ENCODE measurements at regions not wholly inside any gene's neighbourhood (a gene's known extent, or its start where the extent isn't known, plus 50 kb on each side); places are given as distances from the start of the nearest gene placed in this dataset.

DNA sequence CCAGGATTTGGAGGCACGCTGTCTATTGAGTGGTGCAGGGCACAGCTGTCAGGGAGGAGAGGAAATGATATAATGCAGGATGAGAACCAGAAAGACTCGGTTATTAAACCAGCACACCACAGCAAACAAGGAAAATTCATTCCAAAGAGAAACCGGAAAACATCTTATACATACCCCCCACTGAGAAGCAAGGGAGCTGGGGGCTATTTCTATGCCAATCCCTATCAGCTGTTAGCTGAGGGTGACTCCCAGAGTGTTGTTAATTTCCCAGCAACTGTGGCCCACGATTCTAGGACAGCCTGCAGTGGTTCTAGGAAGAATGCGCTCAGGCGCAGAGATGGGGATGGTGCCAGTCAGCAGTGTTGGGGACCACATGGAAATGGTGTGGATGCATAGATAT is 467.3 kb downstream of the PMP22 start:
- Histone ChIP-seq H3K4me1 (ENCODE audit: insufficient read depth) (peaks cover 4% of the 10 kb centered on the region), H3K27ac (no peak overlapping the region), H3K27me3 (no peaks in the 10 kb centered on the region), H3K9me2 (replicated peaks; ENCODE audit: insufficient read depth) (no peaks in the 10 kb centered on the region), H4K20me1 (ENCODE audit: insufficient read depth, poor library complexity, severe bottlenecking) (no peaks in the 10 kb centered on the region), H3K4me3 (no peak overlapping the region), H2AFZ (no peak overlapping the region), H3K79me2 (no peaks in the 10 kb centered on the region), H3K36me3 (replicated peaks; ENCODE audit: insufficient read depth, low read depth) (no peaks in the 10 kb centered on the region), H3K9me3 (ENCODE audit: low read depth) (no peaks in the 10 kb centered on the region), H3K4me2 (no peak overlapping the region)
- 76% methylated on average over 6 of the region's 6 CpGs for WGBS (ENCODE audit: low lambda C conversion rate, missing lambda C conversion rate)
- TF ChIP-seq, protein P1, sequence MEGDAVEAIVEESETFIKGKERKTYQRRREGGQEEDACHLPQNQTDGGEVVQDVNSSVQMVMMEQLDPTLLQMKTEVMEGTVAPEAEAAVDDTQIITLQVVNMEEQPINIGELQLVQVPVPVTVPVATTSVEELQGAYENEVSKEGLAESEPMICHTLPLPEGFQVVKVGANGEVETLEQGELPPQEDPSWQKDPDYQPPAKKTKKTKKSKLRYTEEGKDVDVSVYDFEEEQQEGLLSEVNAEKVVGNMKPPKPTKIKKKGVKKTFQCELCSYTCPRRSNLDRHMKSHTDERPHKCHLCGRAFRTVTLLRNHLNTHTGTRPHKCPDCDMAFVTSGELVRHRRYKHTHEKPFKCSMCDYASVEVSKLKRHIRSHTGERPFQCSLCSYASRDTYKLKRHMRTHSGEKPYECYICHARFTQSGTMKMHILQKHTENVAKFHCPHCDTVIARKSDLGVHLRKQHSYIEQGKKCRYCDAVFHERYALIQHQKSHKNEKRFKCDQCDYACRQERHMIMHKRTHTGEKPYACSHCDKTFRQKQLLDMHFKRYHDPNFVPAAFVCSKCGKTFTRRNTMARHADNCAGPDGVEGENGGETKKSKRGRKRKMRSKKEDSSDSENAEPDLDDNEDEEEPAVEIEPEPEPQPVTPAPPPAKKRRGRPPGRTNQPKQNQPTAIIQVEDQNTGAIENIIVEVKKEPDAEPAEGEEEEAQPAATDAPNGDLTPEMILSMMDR (IDR thresholded peaks at IDR 0.05; ENCODE audit: poor library complexity) = no peak
- TF ChIP-seq EZH2phosphoT487 (IDR thresholded peaks at IDR 0.05; ENCODE audit: low read depth, severe bottlenecking, unreplicated experiment) (no peak), EZH2 (IDR thresholded peaks at IDR 0.05; ENCODE audit: borderline replicate concordance) (no peak)
- no peak for DNase-seq (ENCODE audit: low spot score)

DNA sequence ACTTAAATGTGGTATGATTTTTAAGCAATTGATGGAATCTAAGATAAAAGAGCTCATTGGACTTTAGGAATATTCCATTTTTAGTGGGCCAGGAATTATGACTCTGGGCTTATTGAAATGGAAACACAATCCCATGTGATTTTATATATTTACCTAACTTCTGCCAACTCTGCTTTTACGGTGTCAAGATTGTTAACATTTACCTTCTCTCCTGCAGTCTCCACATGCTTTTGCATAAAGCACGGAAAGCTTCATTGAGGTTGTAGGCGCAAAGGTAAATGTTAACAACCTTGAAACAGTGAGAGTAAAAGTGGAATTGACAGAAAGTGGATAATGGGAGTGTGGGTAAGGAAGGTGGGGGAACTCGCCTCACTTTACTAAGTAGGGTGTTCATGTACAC is 468.1 kb downstream of the PMP22 start:
- Histone ChIP-seq H3K27ac (no peak overlapping the region), H2AFZ (no peak overlapping the region), H3K9me2 (replicated peaks; ENCODE audit: insufficient read depth) (no peaks in the 10 kb centered on the region), H3K4me2 (no peak overlapping the region), H4K20me1 (ENCODE audit: insufficient read depth, poor library complexity, severe bottlenecking) (no peaks in the 10 kb centered on the region), H3K9me3 (ENCODE audit: low read depth) (no peaks in the 10 kb centered on the region), H3K36me3 (replicated peaks; ENCODE audit: insufficient read depth, low read depth) (no peaks in the 10 kb centered on the region), H3K27me3 (no peaks in the 10 kb centered on the region), H3K4me3 (no peak overlapping the region), H3K79me2 (no peaks in the 10 kb centered on the region), H3K4me1 (ENCODE audit: insufficient read depth) (peaks cover 4% of the 10 kb centered on the region)
- TF ChIP-seq EZH2 (IDR thresholded peaks at IDR 0.05; ENCODE audit: borderline replicate concordance) = no peak
- TF ChIP-seq EZH2phosphoT487 (IDR thresholded peaks at IDR 0.05; ENCODE audit: low read depth, severe bottlenecking, unreplicated experiment) = no peak
- TF ChIP-seq, protein P1 (IDR thresholded peaks at IDR 0.05; ENCODE audit: poor library complexity) = no peak
- DNase-seq (ENCODE audit: low spot score) = no peak
- 58% methylated on average over 4 of the region's 4 CpGs for WGBS (ENCODE audit: low lambda C conversion rate, missing lambda C conversion rate)

DNA sequence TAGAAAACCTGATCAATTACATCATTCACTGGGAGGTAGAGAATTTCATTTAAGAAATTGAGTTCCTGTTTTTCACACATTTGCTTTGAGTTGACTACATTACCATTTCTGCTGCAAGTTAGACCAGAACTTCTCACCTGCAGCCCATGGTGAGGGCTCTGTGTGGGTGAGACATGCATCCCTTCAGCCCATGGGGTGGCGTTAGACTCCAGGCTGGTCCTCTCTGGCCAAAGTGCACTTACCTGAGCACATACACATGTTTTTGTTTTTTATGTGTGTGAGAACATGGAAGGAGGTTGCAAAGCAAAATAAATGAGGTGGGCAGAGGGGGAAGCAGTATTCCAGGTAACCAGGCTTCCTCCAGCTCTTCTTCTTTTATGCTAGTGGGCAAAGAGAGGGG is 470.2 kb downstream of the PMP22 start:
- H3K9me2 ChIP-seq (replicated peaks; ENCODE audit: insufficient read depth) = no peaks in the 10 kb centered on the region
- WGBS (ENCODE audit: low lambda C conversion rate, missing lambda C conversion rate) = 83% methylated on average over 1 of the region's 1 CpG
- DNase-seq (ENCODE audit: low spot score) = no peak
- H4K20me1 ChIP-seq (ENCODE audit: insufficient read depth, poor library complexity, severe bottlenecking) = no peaks in the 10 kb centered on the region
- H2AFZ ChIP-seq = no peak overlapping the region
- TF ChIP-seq, protein P1 (IDR thresholded peaks at IDR 0.05; ENCODE audit: poor library complexity) = no peak
- TF ChIP-seq EZH2phosphoT487 (IDR thresholded peaks at IDR 0.05; ENCODE audit: low read depth, severe bottlenecking, unreplicated experiment) (no peak), EZH2 (IDR thresholded peaks at IDR 0.05; ENCODE audit: borderline replicate concordance) (no peak)
- H3K4me2 ChIP-seq = no peak overlapping the region
- peaks cover 4% of the 10 kb centered on the region for H3K4me1 ChIP-seq (ENCODE audit: insufficient read depth)
- H3K4me3 ChIP-seq = no peak overlapping the region
- H3K27me3 ChIP-seq = no peaks in the 10 kb centered on the region
- H3K79me2 ChIP-seq = no peaks in the 10 kb centered on the region
- no peaks in the 10 kb centered on the region for H3K36me3 ChIP-seq (replicated peaks; ENCODE audit: insufficient read depth, low read depth)
- no peak overlapping the region for H3K27ac ChIP-seq
- H3K9me3 ChIP-seq (ENCODE audit: low read depth) = no peaks in the 10 kb centered on the region

DNA sequence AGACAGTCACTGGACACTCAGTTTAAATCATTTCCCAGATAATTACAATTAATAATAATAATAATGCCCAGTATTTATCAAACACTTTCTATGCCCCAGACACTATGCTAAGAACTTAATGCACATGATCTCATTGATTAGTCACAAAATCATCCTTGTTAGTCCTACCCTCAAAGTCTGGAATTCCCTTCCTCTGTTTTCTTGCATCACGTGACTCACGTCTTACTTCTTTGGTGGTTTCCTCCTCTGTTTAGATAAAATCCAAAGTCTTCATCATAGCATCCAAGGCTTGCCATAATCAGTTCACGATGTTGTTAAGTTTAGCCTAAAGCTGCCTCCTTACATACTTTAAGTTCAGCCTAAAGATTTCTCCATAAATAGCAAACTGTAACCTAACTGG is 471.9 kb downstream of the PMP22 start:
- Histone ChIP-seq H3K9me3 (ENCODE audit: low read depth) (no peaks in the 10 kb centered on the region), H3K4me1 (ENCODE audit: insufficient read depth) (peaks cover 4% of the 10 kb centered on the region), H3K79me2 (no peaks in the 10 kb centered on the region), H3K4me2 (no peak overlapping the region), H2AFZ (no peak overlapping the region), H3K9me2 (replicated peaks; ENCODE audit: insufficient read depth) (no peaks in the 10 kb centered on the region), H3K4me3 (no peak overlapping the region), H3K36me3 (replicated peaks; ENCODE audit: insufficient read depth, low read depth) (no peaks in the 10 kb centered on the region), H3K27me3 (peaks cover 4% of the 10 kb centered on the region), H4K20me1 (ENCODE audit: insufficient read depth, poor library complexity, severe bottlenecking) (no peaks in the 10 kb centered on the region), H3K27ac (no peak overlapping the region)
- DNase-seq (ENCODE audit: low spot score) = no peak
- TF ChIP-seq EZH2phosphoT487 (IDR thresholded peaks at IDR 0.05; ENCODE audit: low read depth, severe bottlenecking, unreplicated experiment) = no peak
- no peak for TF ChIP-seq EZH2 (IDR thresholded peaks at IDR 0.05; ENCODE audit: borderline replicate concordance)
- TF ChIP-seq, protein P1 (IDR thresholded peaks at IDR 0.05; ENCODE audit: poor library complexity) = no peak
- 76% methylated on average over 3 of the region's 3 CpGs for WGBS (ENCODE audit: low lambda C conversion rate, missing lambda C conversion rate)

All from hepatocyte (in vitro differentiated cells).